A549 (cell line): ENCODE measurements at regions not wholly inside any gene's neighbourhood (a gene's known extent, or its start where the extent isn't known, plus 50 kb on each side); places are given as distances from the start of the nearest gene placed in this dataset.

Experiments
- ATAC-seq, 2 experiments: fragments of 200-7000 bp in 1 of 2; fragments of >200 bp in 1 of 2; cut with Nextera tagmentation in 1 of 2; cut with Tn5 transposase in 1 of 2; 3 replicates each; pipeline versions ENCODE4 v1.8.0 to v1.9.1; 2018 to 2020; ENCODE audit warnings: mild to moderate bottlenecking in 1 of 2, moderate library complexity in 1 of 2
- CTCF ChIA-PET: fragments of 300-600 bp; sonication (Branson Sonifier 250); formaldehyde crosslinking; extraction: SDS; loops from one replicate; lab custom pipeline; 2021; ENCODE audit warnings: antibody characterized with exemption, inconsistent platforms; lab: Yijun Ruan, JAX
- POLR2A ChIA-PET: fragments of 350-600 bp; formaldehyde crosslinking; extraction: SDS; loops from one replicate; lab custom pipeline; 2021; ENCODE audit warnings: antibody characterized with exemption, inconsistent platforms; lab: Yijun Ruan, JAX
- DNase-seq, 2 experiments: peaks; one replicate each; pipeline versions ENCODE4 v3.0.0 to v3.0.0-alpha.2; 2011 to 2016; ENCODE audit warnings: low read depth in 1 of 2, low spot score in 1 of 2
- FAIRE-seq: peaks from 2 replicates; lab custom pipeline; 2011; peaks lifted over from hg19 to GRCh38; lab: Jason Lieb, UNC
- H3K27ac ChIP-seq, 2 experiments: fragments of >200 bp; sonication (Bioruptor Twin); formaldehyde crosslinking; 3 replicates each; pipeline ENCODE4 v1.5.1; 2016 to 2017
- H3K4me1 ChIP-seq: fragments of >200 bp; sonication (Bioruptor Twin); formaldehyde crosslinking; 3 replicates; pipeline ENCODE4 v1.6.1; 2016
- H3K4me2 ChIP-seq: fragments of >200 bp; sonication (Bioruptor Twin); formaldehyde crosslinking; 3 replicates; pipeline ENCODE4 v1.6.1; 2016
- H3K4me3 ChIP-seq: fragments of >200 bp; sonication (Bioruptor Twin); formaldehyde crosslinking; 3 replicates; pipeline ENCODE4 v1.5.1; 2016
- H3K9me3 ChIP-seq: fragments of >200 bp; sonication (Bioruptor Twin); formaldehyde crosslinking; 3 replicates; pipeline ENCODE4 v1.6.1; 2016
- BCL3 ChIP-seq: fragments of >200 bp; sonication (Bioruptor Twin); formaldehyde crosslinking; IDR thresholded peaks from 3 replicates; pipeline ENCODE4 v1.6.1; 2016
- CBX2 ChIP-seq: fragments of 200-600 bp; sonication (generic); IDR thresholded peaks from 2 replicates; pipeline ENCODE4 v1.6.1; 2016; ENCODE audit warnings: low read depth, mild to moderate bottlenecking, borderline replicate concordance
- CEBPB ChIP-seq, 2 experiments: fragments of >200 bp in 1 of 2; sonication (Bioruptor Twin) in 1 of 2; formaldehyde crosslinking in 1 of 2; IDR thresholded peaks; 2 replicates each; pipeline ENCODE4 v1.6.1; 2012 to 2016
- CHD2 ChIP-seq: fragments of 150-350 bp; IDR thresholded peaks from 2 replicates; pipeline ENCODE4 v1.6.1; 2014; ENCODE audit warnings: low read length; ENCODE audit not compliant: partially characterized antibody
- FOSB ChIP-seq: fragments of 250-450 bp; sonication (Bioruptor Pico); IDR thresholded peaks from 2 replicates; pipeline ENCODE4 v1.5.0; 2020; ENCODE audit warnings: mild to moderate bottlenecking, moderate library complexity
- FOSL2 ChIP-seq, 2 experiments: fragments of 450-650 bp in 1 of 2; fragments of >200 bp in 1 of 2; sonication (Bioruptor Twin) in 1 of 2; formaldehyde crosslinking; IDR thresholded peaks; 2 replicates each; pipeline versions ENCODE4 v1.5.0 to v1.6.1; 2016 to 2020; ENCODE audit warnings: mild to moderate bottlenecking in 1 of 2, moderate library complexity in 1 of 2
- FOXS1 ChIP-seq: fragments of 250-450 bp; sonication (Bioruptor Pico); IDR thresholded peaks from 2 replicates; pipeline ENCODE4 v1.5.0; 2020; ENCODE audit warnings: mild to moderate bottlenecking, moderate library complexity
- GATA3 ChIP-seq: IDR thresholded peaks from 2 replicates; pipeline ENCODE4 v1.6.1; 2012; ENCODE audit warnings: borderline replicate concordance
- HEYL ChIP-seq: fragments of 250-450 bp; sonication (Bioruptor Pico); IDR thresholded peaks from 2 replicates; pipeline ENCODE4 v1.8.0; 2021; ENCODE audit warnings: mild to moderate bottlenecking, moderate library complexity
- HMGXB4 ChIP-seq: fragments of 250-450 bp; sonication (Bioruptor Pico); IDR thresholded peaks from 2 replicates; pipeline ENCODE4 v1.5.0; 2021; ENCODE audit warnings: mild to moderate bottlenecking, moderate library complexity, borderline replicate concordance
- HOXA7 ChIP-seq: fragments of 250-450 bp; sonication (Bioruptor Pico); IDR thresholded peaks from 2 replicates; pipeline ENCODE4 v1.5.0; 2020; ENCODE audit warnings: mild to moderate bottlenecking, moderate library complexity
- MAX ChIP-seq: IDR thresholded peaks from 2 replicates; pipeline ENCODE4 v1.6.1; 2012
- MAZ ChIP-seq: fragments of 150-350 bp; IDR thresholded peaks from 2 replicates; pipeline ENCODE4 v1.6.1; 2014; ENCODE audit warnings: antibody characterized with exemption, low read depth, low read length, borderline replicate concordance
- MYC ChIP-seq: IDR thresholded peaks from 2 replicates; pipeline ENCODE4 v1.6.1; 2012; ENCODE audit warnings: mild to moderate bottlenecking, inconsistent platforms, low read length, improper control_type of control experiment, borderline replicate concordance
- NFE2L2 ChIP-seq: fragments of 150-350 bp; conservative IDR thresholded peaks from 2 replicates; pipeline ENCODE4 v1.6.1; 2014; ENCODE audit warnings: low read length
- NPAS2 ChIP-seq: fragments of 250-450 bp; sonication (Bioruptor Pico); IDR thresholded peaks from 2 replicates; pipeline ENCODE4 v1.8.0; 2022; ENCODE audit warnings: mild to moderate bottlenecking, moderate library complexity, borderline replicate concordance
- PHF8 ChIP-seq: fragments of 200-600 bp; sonication (generic); IDR thresholded peaks from 2 replicates; pipeline ENCODE4 v1.6.1; 2016; ENCODE audit warnings: low read depth, mild to moderate bottlenecking, antibody characterized with exemption, moderate library complexity, borderline replicate concordance
- RAD21 ChIP-seq, 2 experiments: fragments of >200 bp in 1 of 2; sonication (Bioruptor Twin) in 1 of 2; formaldehyde crosslinking in 1 of 2; IDR thresholded peaks in 1 of 2; conservative IDR thresholded peaks in 1 of 2; 2 replicates in 1 of 2; 3 replicates in 1 of 2; pipeline ENCODE4 v1.6.1; 2012 to 2018; ENCODE audit warnings: inconsistent platforms in 1 of 2
- RARB ChIP-seq: fragments of 250-450 bp; sonication (Bioruptor Pico); IDR thresholded peaks from 2 replicates; pipeline ENCODE4 v1.8.0; 2021; ENCODE audit warnings: mild to moderate bottlenecking, moderate library complexity
- SMC3 ChIP-seq: fragments of >200 bp; sonication (Bioruptor Twin); formaldehyde crosslinking; IDR thresholded peaks from 3 replicates; pipeline ENCODE4 v1.6.1; 2018; ENCODE audit warnings: inconsistent platforms
- TP53 ChIP-seq: fragments of 250-450 bp; sonication (Bioruptor Pico); IDR thresholded peaks from 2 replicates; pipeline ENCODE4 v1.5.0; 2021; ENCODE audit warnings: mild to moderate bottlenecking, moderate library complexity
- USF2 ChIP-seq: fragments of 450-650 bp; IDR thresholded peaks from 2 replicates; pipeline ENCODE4 v1.6.1; 2014; ENCODE audit warnings: antibody characterized with exemption
- ZC3H11A ChIP-seq: fragments of 450-650 bp; IDR thresholded peaks from 2 replicates; pipeline ENCODE4 v1.6.1; 2014; ENCODE audit warnings: antibody characterized with exemption, mild to moderate bottlenecking
- ZNF302 ChIP-seq: fragments of 250-450 bp; sonication (Bioruptor Pico); IDR thresholded peaks from 2 replicates; pipeline ENCODE4 v1.9.0; 2021; ENCODE audit warnings: inconsistent platforms, mild to moderate bottlenecking, moderate library complexity
- WGBS: methylation state at CpG from one replicate; pipeline ENCODE4 v1.1.6; 2017; ENCODE audit errors: missing lambda C conversion rate; 5-methylcytosine and 5-hydroxymethylcytosine counted together

GRCh38 chr10:21146436-21146789 is 249.3 kb upstream of the NEBL start:
- ATAC-seq (no peak), DNase-seq (no peak), FAIRE-seq (no peak)
- H3K4me1 ChIP-seq = no peaks in the 10 kb centered on the region
- POLR2A ChIA-PET = interaction anchor here (0.9 kb wide), 1 partner anchor 28 kb away, joined by 3 read pairs; no protein-coding TSS in a partner anchor
- WGBS = 43% methylated on average over 1 of the region's 1 CpG
- CTCF ChIA-PET = no interaction called here
- no peak overlapping the region for H3K4me2 ChIP-seq
- no peak overlapping the region for H3K4me3 ChIP-seq
- TF ChIP-seq HMGXB4 (CRISPR knock-in tag) = no peak
- no peak for TF ChIP-seq PHF8
- no peak for TF ChIP-seq CHD2
- no peak for TF ChIP-seq MAX
- no peak for TF ChIP-seq ZC3H11A
- TF ChIP-seq HOXA7 (CRISPR knock-in tag) = no peak
- TF ChIP-seq ZNF302 (CRISPR knock-in tag) = no peak
- no peak for TF ChIP-seq TP53 (CRISPR knock-in tag)
- no peak for TF ChIP-seq MYC
- no peak for TF ChIP-seq MAZ
- no peak for TF ChIP-seq FOXS1
- TF ChIP-seq USF2 = no peak
- TF ChIP-seq CBX2 = no peak
- no peak for TF ChIP-seq RAD21 (conservative IDR thresholded peaks at IDR 0.05 in 1 of 2, IDR thresholded peaks at IDR 0.05 in 1 of 2)
- no peak for TF ChIP-seq BCL3
- TF ChIP-seq CEBPB (IDR thresholded peaks at IDR 0.05) = no peak
- TF ChIP-seq RARB (CRISPR knock-in tag) = no peak
- no peak for TF ChIP-seq HEYL (CRISPR knock-in tag)
- no peak for TF ChIP-seq NFE2L2
- H3K27ac ChIP-seq = no peak overlapping the region
- H3K9me3 ChIP-seq = no peaks in the 10 kb centered on the region

GRCh38 chr10:21145751-21146435 is 248.8 kb upstream of the NEBL start:
- no peak overlapping the region for H3K4me2 ChIP-seq
- no peak for ATAC-seq
- no peaks in the 10 kb centered on the region for H3K4me1 ChIP-seq
- CTCF ChIA-PET = no interaction called here
- H3K4me3 ChIP-seq = no peak overlapping the region
- no peaks in the 10 kb centered on the region for H3K9me3 ChIP-seq
- POLR2A ChIA-PET = interaction anchor here (0.9 kb wide), 1 partner anchor 28 kb away, joined by 3 read pairs; no protein-coding TSS in a partner anchor
- WGBS = 94% methylated on average over 13 of the region's 13 CpGs
- DNase-seq = no peak
- H3K27ac ChIP-seq = no peak overlapping the region
- FAIRE-seq = no peak
- TF ChIP-seq NPAS2 (CRISPR knock-in tag) = no peak
- TF ChIP-seq FOSL2 (IDR thresholded peaks at IDR 0.05) = no peak
- TF ChIP-seq FOSL2 (CRISPR knock-in tag; IDR thresholded peaks at IDR 0.05) = no peak
- TF ChIP-seq SMC3 = no peak
- TF ChIP-seq PHF8 = no peak
- TF ChIP-seq RAD21 (conservative IDR thresholded peaks at IDR 0.05 in 1 of 2, IDR thresholded peaks at IDR 0.05 in 1 of 2) = no peak
- TF ChIP-seq FOSB (CRISPR knock-in tag) = no peak
- TF ChIP-seq GATA3 = no peak
- TF ChIP-seq TP53 (CRISPR knock-in tag) = no peak
